ENCODE measurements at regions not wholly inside any gene's neighbourhood (a gene's known extent, or its start where the extent isn't known, plus 50 kb on each side); places are given as distances from the start of the nearest gene placed in this dataset.

DNA sequence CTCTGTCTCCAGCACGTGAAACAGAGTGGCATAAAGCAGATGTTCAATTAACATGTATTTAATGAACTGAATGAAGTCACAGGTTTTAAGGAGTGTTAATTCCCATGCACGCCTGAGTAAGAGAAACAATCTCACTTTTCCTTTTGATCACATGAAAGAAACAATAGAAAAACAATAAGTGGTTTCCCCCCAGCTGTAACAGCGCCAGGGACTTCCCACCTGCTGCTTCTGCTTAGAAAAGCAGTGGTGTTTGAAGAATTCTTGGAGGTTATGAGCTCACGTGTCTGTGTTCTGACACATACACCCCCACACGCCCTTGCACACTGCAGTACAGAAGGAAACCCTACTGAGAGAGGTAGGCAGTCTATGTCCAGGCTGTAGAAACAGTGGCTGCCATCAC is 51.3 kb upstream of the FRMD4A start:
- TF ChIP-seq POLR2A (IDR thresholded peaks at IDR 0.05) (no peak), POLR2AphosphoS5 (IDR thresholded peaks at IDR 0.05) (no peak), CTCF (IDR thresholded peaks at IDR 0.05) (no peak)
- H3K27me3 ChIP-seq: peaks cover 0 to 12% of the 10 kb centered on the region in 2 donors
- intact Hi-C loops (cut with DNase I; ENCODE audit: low total_unique reads): no loop called here
- H3K4me3 ChIP-seq: no peak overlapping the region
- no peaks in the 10 kb centered on the region for H3K36me3 ChIP-seq
- no peaks in the 10 kb centered on the region for H3K4me1 ChIP-seq
- H3K9me3 ChIP-seq: no peaks in the 10 kb centered on the region
- no peak overlapping the region for H3K27ac ChIP-seq
- DNase-seq (ENCODE audit: low spot score in 2 of 2): no peak

- intact Hi-C loops (cut with DNase I; ENCODE audit: low total_unique reads): no loop called here
- peaks cover 0 to 12% of the 10 kb centered on the region in 2 donors for H3K27me3 ChIP-seq
- DNase-seq (ENCODE audit: low spot score in 2 of 2): no peak
- no peaks in the 10 kb centered on the region for H3K9me3 ChIP-seq
- no peak overlapping the region for H3K4me3 ChIP-seq
- H3K4me1 ChIP-seq: no peaks in the 10 kb centered on the region
- H3K27ac ChIP-seq: no peak overlapping the region
- TF ChIP-seq POLR2AphosphoS5 (IDR thresholded peaks at IDR 0.05) (no peak), POLR2A (IDR thresholded peaks at IDR 0.05) (no peak), CTCF (IDR thresholded peaks at IDR 0.05) (no peak)
- no peaks in the 10 kb centered on the region for H3K36me3 ChIP-seq
These were observed 50.8 kb upstream of the FRMD4A start for GRCh38 chr10:14381475-14381874.

GRCh38 chr10:14380746-14381145 is 50.0 kb upstream of the FRMD4A start:
- intact Hi-C loops (cut with DNase I; ENCODE audit: low total_unique reads): no loop called here
- no peaks in the 10 kb centered on the region for H3K36me3 ChIP-seq
- no peak for TF ChIP-seq POLR2AphosphoS5 (IDR thresholded peaks at IDR 0.05)

More at GRCh38 chr10:14380746-14381145, 50.0 kb upstream of the FRMD4A start:
- Histone ChIP-seq H3K4me1 (no peaks in the 10 kb centered on the region), H3K4me3 (no peak overlapping the region), H3K9me3 (no peaks in the 10 kb centered on the region), H3K27me3 (peaks cover 0 to 12% of the 10 kb centered on the region in 2 donors), H3K27ac (no peak overlapping the region)
- DNase-seq (ENCODE audit: low spot score in 2 of 2): no peak

Measured in breast epithelium (tissue), 4 donors.